Caki2 (cell line): ENCODE measurements at regions not wholly inside any gene's neighbourhood (a gene's known extent, or its start where the extent isn't known, plus 50 kb on each side); places are given as distances from the start of the nearest gene placed in this dataset.
"Not testable (repeated sequence)": the region's sequence is repeated elsewhere in the genome, so short reads cannot be mapped to it uniquely, and the experiment has no call there.

Experiments used
- DNase-seq: peaks from one replicate; pipeline ENCODE4 v3.0.0-alpha.2; 2015; ENCODE audit warnings: low read depth
- in situ Hi-C: cut with HindIII; loops from 2 replicates; pipeline ENCODE4 v1.10.0; 2016; ENCODE audit warnings: low sequenced_read_pairs, low pct_unique_long_range_greater_than_20kb, mixed read lengths

DNA sequence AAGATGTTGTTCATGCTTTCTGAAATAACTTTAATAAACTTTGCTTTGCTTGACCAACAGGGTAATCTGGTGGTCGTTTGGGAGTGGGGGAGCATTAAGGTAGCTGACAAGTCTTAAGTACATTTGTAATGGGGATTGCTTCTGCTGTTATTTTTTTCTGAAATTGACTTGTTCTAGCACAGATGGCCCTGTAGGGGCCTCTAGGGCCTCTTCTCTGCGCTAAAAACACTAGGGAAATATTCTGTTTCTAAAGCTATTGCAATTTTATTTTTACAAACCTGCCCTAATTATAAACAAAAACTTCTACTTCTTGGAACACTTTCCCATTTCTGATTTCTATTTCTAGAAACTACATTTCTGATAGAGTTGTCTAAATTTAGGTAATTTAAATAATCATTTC lies 191.3 kb upstream of the KCNJ3 start:
- in situ Hi-C loops = no loop called here
- DNase-seq = no peak

- in situ Hi-C loops = no loop called here
- DNase-seq = no peak
Observed at GRCh38 chr2:154518872-154519271, 179.6 kb upstream of the KCNJ3 start.

DNA sequence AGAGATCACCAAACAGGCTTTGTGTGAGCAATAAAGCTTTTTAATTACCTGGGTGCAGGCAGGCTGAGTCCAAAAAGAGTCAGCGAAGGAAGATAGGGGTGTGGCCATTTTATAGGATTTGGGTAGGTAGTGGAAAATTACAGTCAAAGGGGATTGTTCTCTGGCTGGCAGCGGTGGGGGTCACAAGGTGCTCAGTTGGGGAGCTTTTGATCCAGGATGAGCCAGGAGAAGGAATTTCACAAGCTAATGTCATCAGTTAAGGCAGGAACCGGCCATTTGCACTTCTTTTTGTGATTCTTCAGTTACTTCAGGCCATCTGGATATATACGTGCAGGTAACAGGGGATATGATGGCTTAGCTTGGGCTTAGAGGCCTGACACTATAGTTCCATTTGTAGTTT lies 177.5 kb upstream of the KCNJ3 start:
- DNase-seq, in situ Hi-C loops: not testable (repeated sequence)

DNA sequence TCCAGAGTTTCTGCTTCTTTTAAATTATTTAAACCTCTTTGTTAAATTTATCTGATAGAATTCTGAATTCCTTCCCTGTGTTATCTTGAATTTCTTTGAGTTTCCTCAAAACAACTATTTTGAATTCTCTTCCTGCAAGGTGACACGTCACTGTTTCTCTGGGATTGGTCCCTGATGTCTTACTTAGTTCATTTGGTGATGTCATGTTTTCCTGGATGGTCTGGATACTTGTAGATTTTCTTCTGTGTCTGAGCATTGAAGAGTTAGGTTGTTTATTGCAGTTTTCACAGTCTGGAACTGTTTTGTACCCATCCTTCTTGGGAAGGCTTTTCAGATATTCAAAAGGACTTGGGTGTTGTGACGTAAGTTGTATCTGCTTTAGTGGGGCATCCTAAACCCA lies 172.3 kb upstream of the KCNJ3 start:
- DNase-seq = no peak
- in situ Hi-C loops = no loop called here

DNA sequence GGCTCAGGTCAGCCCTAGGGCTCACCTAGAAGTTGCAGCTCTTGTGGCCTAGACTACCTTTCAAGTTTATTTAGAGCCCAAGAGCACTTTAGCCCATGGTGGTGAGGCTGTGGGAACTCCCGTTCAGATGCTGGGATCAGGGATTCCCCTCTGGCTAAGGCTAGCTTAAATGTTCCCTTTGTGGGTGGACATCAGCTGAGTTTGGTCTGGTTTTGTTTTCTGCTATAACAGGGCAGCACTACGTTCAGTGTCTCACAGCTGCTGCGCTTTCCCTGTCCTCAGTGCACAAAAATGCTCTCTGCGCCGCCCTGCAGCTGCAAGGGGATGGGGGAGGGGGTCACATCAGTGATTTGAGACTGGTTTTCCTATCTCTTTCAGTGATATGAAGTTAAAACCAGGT lies 170.5 kb upstream of the KCNJ3 start:
- in situ Hi-C loops = no loop called here
- no peak for DNase-seq

GRCh38 chr2:154532004-154532403 lies 166.5 kb upstream of the KCNJ3 start:
- in situ Hi-C loops = no loop called here
- DNase-seq = no peak

- DNase-seq = no peak
- in situ Hi-C loops = no loop called here
Observed at GRCh38 chr2:154532763-154533162, 165.7 kb upstream of the KCNJ3 start.

- no peak for DNase-seq
- in situ Hi-C loops = no loop called here
Observed at GRCh38 chr2:154533300-154533940, 165.1 kb upstream of the KCNJ3 start.

GRCh38 chr2:154537024-154537423 lies 161.5 kb upstream of the KCNJ3 start:
- in situ Hi-C loops = no loop called here

DNA sequence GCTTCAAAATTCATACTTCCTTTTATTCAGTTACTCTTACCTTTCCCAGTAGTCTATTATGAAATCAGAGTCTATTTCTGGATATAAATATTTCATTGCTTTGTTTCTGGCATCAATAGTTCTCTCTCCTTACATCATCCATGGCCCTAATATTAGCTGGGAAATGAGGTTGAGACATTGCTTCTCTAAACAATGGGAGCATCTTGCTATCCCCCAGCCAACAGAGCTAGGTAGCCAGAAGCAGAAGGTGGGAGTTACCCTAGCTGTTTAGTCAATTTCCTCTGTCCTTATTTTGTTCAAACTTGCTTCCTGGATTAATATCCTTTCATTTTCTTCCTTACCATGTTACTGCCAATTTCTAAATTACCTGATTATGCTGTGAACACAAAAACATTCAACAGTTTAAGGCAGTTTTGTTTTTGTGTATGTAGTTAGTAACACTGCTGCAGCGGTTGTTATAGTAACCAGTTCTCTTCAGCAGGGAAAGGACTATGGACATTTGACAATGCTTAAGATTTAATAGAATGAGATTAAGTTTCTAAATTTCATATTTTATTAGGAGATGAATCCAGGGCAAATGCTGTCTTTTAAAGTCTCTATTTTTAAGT lies 160.5 kb upstream of the KCNJ3 start:
- in situ Hi-C loops = no loop called here
- DNase-seq = no peak

More at GRCh38 chr2:154537024-154537423, 161.5 kb upstream of the KCNJ3 start:
- no peak for DNase-seq

GRCh38 chr2:154546341-154546740 lies 152.2 kb upstream of the KCNJ3 start:
- in situ Hi-C loops = no loop called here
- DNase-seq = no peak

GRCh38 chr2:154549869-154550268 lies 148.6 kb upstream of the KCNJ3 start:
- DNase-seq = no peak
- in situ Hi-C loops = no loop called here

DNA sequence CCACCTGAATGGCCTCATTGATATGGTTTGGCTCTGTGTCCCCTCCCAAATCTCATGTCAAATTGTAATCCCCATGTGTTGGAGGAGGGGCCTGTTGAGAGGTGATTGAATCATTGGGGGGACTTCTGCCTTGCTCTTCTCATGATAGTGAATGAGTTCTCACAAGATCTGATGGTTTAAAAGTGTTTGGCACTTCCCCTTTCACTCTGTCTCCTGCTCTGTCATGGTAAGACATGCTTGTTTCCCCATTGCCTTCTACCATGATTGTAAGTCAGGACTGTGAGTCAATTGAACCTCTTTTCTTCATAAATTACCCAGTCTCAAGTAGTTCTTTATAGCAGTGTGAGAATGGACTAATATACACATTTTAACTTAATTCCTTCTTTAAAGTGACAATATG lies 146.8 kb upstream of the KCNJ3 start:
- no peak for DNase-seq
- in situ Hi-C loops = no loop called here

DNA sequence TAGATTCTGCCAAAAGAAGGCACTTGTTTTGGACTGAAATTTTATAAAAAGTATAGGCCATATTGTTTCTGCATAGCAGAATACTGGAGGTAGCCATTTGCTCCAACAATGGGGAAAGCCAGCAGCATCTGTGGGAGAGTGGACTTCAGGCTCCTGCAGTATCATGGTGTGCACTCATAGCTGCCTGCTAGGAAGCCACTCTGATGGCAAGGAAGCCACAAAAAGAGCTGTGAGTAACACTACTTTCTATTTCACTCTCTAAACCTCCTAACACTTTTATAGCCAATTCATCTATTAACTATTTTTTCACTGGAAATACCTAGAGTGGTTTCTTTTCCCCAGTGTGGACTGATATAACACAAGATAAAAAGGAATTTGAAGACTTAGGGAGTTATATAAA lies 144.4 kb upstream of the KCNJ3 start:
- in situ Hi-C loops = no loop called here
- DNase-seq = no peak

- in situ Hi-C loops = no loop called here
- DNase-seq = no peak
Observed at GRCh38 chr2:154555710-154556109, 142.8 kb upstream of the KCNJ3 start.

- in situ Hi-C loops = no loop called here
- no peak for DNase-seq
Observed at GRCh38 chr2:154556146-154556545, 142.3 kb upstream of the KCNJ3 start.

GRCh38 chr2:154556607-154557006 lies 141.9 kb upstream of the KCNJ3 start:
- in situ Hi-C loops = no loop called here
- no peak for DNase-seq

GRCh38 chr2:154557906-154558305 lies 140.6 kb upstream of the KCNJ3 start:
- DNase-seq = no peak
- in situ Hi-C loops = no loop called here

- DNase-seq = no peak
- in situ Hi-C loops = no loop called here
Observed at GRCh38 chr2:154565433-154565832, 133.1 kb upstream of the KCNJ3 start.

GRCh38 chr2:154568413-154568812 lies 130.1 kb upstream of the KCNJ3 start:
- DNase-seq = no peak
- in situ Hi-C loops = no loop called here
